ENCODE measurements at regions not wholly inside any gene's neighbourhood (a gene's known extent, or its start where the extent isn't known, plus 50 kb on each side); places are given as distances from the start of the nearest gene placed in this dataset.
"Not testable (repeated sequence)": the region's sequence is repeated elsewhere in the genome, so short reads cannot be mapped to it uniquely, and the experiment has no call there.

DNA sequence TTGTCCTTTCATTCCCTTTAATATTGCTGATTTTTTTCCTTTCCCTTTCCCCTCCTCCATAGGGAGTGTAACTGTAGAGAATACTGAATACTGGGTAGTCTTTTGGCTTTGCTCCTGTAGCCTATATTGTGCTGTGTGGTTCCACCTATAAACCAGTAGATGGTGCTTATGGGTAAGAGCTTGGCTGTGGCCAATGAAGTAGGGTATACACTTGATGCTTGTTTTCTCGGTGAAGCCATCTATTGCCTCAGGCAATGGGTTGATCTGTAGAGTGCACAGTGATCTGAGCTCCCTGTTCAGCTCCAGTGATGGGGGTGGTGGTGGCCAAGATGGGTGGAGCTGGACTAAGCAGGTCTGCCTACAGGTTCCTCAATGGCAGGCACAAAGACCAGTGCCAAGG, 203.3 kb upstream of the IMPG1 start:
- peak; percentile 25 for DNase-seq (ENCODE audit: low spot score)

DNA sequence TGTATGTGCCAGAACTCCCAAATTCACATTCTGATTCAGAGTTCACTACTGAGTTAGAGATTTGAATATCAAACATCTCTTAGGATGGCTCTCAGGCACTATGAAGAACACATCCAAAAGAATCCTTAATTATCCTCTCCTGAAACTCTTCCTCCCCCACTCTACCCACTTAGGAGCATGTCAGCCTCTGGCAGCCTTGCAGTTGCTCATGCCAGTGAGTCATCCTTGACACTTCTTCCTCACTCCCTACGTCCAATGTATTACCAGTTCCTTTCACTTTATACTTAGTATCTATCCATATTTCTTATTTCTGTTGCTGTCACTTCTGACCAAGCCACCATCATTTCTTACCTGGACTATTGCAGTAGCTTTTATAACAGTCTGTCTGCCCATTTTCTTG, 192.0 kb upstream of the IMPG1 start:
- no peak for DNase-seq (ENCODE audit: low spot score)

GRCh38 chr6:76262240-76262639, 189.8 kb upstream of the IMPG1 start:
- no peak for DNase-seq (ENCODE audit: low spot score)

GRCh38 chr6:76250666-76251065, 178.2 kb upstream of the IMPG1 start:
- no peak for DNase-seq (ENCODE audit: low spot score)

- DNase-seq (ENCODE audit: low spot score) = no peak
Observed at GRCh38 chr6:76247527-76247926, 175.1 kb upstream of the IMPG1 start.

- no peak for DNase-seq (ENCODE audit: low spot score)
Observed at GRCh38 chr6:76240092-76240491, 167.6 kb upstream of the IMPG1 start.

DNA sequence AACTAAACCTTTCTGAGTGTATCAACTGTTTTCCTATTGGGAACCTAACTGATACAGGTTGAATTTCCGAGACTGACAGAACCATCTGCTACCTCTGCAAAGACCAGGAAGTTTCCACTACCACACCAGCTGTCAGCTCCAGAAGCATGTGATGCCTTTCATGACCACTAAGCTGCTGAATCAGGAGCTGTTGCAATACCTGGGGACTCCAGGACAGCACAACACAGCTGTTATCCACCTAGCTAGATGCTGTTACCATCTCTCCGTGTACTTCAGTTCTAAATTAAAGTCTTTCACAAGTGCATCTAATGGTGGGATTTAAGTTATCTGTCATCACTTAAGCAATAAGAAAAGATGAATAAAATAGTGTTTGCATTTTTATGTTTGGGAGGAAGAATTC, 158.2 kb upstream of the IMPG1 start:
- DNase-seq (ENCODE audit: low spot score) = peak; percentile 36

- DNase-seq (ENCODE audit: low spot score) = no peak
Observed at GRCh38 chr6:76222189-76222588, 149.7 kb upstream of the IMPG1 start.

DNA sequence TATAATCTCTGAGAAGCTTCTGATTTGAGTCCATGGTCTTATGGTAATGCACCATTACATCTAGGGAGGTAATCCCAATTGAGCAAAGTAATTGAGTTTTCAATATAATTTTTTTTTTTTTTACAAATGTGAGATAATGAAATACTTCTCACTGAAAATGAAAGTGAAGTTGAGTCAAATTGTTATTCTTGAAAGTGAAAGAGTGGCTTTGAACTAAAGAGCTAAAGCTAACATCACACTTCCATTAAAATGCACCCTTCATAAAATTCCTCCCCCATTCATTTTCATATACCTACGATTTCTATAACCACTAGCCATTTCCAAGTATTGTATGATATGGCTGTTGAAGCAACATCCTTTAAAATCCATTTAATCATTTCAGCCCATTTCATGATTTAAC, 149.1 kb upstream of the IMPG1 start:
- DNase-seq (ENCODE audit: low spot score) = no peak

DNA sequence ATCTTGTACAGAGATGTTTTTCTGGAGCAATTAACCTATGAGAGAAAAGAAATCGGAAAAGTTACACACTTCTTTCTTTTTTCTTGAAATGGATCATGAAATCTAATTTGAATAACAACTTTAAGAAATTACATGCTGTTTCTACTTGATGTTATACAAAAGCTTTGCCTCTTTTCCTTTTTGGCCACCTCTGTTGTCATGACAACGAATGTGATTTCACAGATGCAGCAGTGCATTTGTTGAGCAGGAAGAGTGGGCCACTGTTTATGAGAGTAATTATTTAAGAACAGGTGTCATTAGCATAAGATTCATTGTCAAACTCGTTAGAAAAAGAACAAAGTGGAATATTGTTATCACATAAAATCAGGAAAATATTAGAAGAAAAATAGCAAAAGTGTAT, 148.3 kb upstream of the IMPG1 start:
- DNase-seq (ENCODE audit: low spot score) = no peak

DNA sequence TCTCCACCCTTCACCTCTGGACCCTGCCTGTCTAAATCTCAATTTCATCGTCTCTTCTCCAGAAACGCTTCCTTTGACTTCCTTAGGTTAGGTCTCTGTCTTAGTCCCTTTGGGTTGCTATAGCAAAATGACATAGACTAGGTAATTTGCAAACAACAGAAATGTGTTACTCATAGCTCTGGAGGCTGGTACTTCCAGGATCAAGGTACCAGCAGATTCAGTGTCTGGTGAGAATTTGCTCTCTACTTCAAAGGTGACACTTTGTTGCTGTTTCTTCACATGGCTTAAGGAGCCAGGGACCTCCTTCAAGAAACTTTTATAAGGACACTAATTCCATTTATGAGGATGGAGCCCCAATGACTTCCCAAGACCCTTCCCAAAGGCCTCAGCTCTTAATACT, 145.1 kb upstream of the IMPG1 start:
- DNase-seq (ENCODE audit: low spot score) = no peak

GRCh38 chr6:76214546-76214945, 142.1 kb upstream of the IMPG1 start:
- DNase-seq (ENCODE audit: low spot score) = no peak

DNA sequence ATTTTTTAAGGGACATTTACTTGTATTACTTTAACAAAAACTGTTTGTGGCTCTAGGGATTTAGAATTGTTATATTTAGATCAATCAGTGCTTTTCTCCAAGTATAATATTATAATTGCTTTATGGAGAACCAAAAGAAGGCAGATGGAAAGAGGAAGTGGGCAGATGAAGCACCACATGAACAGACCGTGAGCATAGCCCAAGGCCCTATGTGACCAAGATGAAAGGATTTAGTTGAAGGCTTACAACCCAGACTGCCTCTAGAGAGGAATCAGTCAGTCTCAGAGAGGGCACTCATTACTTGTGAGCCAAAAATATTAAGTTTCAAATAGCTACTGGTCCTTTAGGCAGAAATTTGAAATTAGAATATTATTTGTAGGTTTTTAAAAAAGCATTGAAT, 102.3 kb upstream of the IMPG1 start:
- no peak for DNase-seq (ENCODE audit: low spot score)

GRCh38 chr6:76166874-76167273, 94.4 kb upstream of the IMPG1 start:
- DNase-seq (ENCODE audit: low spot score) = no peak

- DNase-seq (ENCODE audit: low spot score) = no peak
Observed at GRCh38 chr6:76166297-76166696, 93.8 kb upstream of the IMPG1 start.

DNA sequence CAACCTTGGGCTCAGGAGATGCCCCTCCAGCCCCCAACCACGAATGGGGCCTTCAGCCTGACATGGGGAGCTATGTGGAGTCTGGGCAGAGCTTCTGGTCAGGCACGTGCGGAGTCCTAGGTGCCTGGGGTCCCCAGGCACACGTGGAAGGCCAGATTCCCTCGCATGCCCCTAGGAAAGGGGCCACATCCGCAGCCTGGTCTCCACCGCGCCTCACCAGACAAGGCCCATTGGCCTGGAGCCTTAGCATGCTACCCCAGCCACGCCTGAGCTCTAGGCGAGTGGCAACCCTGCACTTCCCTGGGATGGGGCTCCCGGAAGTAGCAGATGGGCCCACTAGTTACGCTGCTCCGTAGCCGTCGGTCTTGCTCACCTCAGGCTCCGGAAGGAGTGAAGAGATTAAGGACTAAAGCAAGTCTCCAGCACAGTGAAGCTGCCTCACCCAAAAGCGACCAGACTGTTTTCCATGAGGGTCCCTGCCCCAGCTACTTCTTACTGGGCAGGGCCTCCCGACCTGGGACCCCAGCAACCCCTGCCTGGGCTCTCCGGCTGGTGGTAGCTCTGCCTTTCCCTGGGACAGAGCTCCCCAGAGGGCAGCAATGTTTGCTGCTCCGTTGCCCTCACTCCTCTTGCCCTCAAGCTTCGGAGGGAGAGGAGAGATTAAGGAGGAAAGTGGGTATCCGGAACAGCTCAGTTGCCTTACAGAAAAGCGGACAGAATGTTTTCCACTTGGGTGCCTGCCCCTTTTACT, 93.2 kb upstream of the IMPG1 start:
- DNase-seq (ENCODE audit: low spot score) = no peak

- DNase-seq (ENCODE audit: low spot score) = no peak
Observed at GRCh38 chr6:76162811-76163210, 90.3 kb upstream of the IMPG1 start.

DNA sequence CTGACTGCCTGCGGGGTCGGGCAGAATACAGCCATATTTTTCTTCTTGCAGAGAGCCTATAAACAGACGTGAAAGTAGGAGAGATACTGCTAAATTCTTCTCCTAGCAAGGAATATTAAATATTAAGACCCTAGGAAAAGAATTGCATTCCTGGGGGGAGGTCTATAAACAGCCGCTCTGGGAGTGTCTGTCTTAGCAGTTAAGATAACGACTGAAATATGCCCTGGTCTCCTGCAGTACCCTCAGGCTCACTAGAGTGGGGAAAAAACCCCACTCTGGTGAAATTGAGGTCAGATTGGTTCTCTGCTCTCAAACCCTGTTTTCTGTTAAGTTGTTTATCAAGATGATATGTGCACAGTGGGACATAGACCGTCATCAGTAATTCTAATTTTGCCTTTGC, 85.3 kb upstream of the IMPG1 start:
- DNase-seq (ENCODE audit: low spot score) = not testable (repeated sequence)

DNA sequence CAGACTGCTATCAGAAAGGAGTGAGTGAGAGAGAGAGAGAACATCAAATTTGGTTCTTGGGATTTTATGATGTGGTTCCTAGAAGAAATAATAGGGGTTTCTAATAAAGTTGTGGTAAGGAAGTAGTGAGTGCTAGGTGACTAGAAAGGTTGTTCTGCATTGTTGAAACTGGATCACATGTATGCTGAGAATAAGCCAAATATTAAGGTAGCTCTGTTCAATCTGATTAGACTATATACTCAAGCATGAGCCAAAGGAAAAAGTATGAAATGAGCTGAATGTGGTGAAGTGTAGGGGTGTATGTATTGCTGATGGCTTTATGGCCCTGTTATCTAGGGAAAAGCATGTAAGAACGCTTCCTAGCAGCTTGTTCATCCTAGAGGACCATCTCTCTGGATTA, 63.0 kb upstream of the IMPG1 start:
- DNase-seq (ENCODE audit: low spot score) = no peak

GRCh38 chr6:76134651-76135050, 62.2 kb upstream of the IMPG1 start:
- no peak for DNase-seq (ENCODE audit: low spot score)

- no peak for DNase-seq (ENCODE audit: low spot score)
Observed at GRCh38 chr6:76124018-76124417, 51.6 kb upstream of the IMPG1 start.
